SK-MEL-5 (cell line): ENCODE measurements at regions not wholly inside any gene's neighbourhood (a gene's known extent, or its start where the extent isn't known, plus 50 kb on each side); places are given as distances from the start of the nearest gene placed in this dataset.
A peak's percentile ranks its signal among the peaks of the same experiment; 100 is the strongest.

ENCODE experiments used
- DNase-seq: peaks from one replicate; pipeline ENCODE4 v3.0.0-alpha.2; 2016; ENCODE audit warnings: low read depth, low spot score
- in situ Hi-C: cut with HindIII; loops from 2 replicates; pipeline ENCODE4 v1.10.0; 2016; ENCODE audit warnings: low sequenced_read_pairs, high pct_unique_total_duplicates, low pct_unique_long_range_greater_than_20kb

DNA sequence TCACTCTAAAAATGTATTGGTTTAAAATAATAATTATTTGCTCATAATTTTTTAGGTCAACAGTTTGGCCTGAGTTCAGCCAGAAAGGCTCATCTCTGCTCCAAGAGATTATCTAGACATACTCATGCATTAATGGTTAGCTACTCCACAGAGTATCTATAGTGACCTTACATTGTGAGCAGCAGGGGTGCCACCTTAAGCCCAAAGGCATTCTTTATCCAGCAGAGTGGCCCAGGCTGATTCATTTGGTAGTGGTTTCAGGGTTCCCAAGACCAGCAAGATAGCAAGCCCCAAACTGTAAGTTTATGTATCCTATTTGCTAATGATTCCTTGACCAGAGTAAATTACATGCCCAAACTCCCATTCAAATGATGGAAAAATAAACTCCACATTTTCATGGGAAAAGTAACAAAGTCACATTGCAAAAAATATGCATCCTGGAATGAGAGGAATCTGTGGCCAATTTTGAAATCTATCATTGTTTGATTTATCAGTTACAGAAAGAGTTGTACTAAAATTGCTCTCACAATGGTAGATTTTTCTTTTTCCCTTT, 182.6 kb upstream of the KCNK2 start:
- in situ Hi-C loops = no loop called here
- no peak for DNase-seq

DNA sequence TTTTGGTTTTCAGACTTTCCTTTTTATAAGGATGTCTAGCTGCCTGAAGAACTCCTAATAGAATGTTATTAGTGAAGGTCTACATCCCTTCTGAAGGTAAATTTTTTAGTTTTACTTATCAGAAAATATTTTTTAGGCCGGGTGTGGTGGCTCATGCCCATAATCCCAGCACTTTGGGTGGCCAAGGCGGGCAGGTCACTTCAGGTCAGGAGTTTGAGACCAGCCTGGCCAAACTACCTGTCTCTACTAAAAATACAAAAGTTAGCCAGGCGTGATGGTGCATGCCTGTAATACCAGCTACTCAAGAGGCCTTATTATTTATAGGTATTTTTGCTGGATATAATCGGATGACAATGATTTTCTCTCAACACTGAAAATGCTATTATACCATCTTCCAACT, 181.9 kb upstream of the KCNK2 start:
- in situ Hi-C loops = no loop called here
- no peak for DNase-seq

DNA sequence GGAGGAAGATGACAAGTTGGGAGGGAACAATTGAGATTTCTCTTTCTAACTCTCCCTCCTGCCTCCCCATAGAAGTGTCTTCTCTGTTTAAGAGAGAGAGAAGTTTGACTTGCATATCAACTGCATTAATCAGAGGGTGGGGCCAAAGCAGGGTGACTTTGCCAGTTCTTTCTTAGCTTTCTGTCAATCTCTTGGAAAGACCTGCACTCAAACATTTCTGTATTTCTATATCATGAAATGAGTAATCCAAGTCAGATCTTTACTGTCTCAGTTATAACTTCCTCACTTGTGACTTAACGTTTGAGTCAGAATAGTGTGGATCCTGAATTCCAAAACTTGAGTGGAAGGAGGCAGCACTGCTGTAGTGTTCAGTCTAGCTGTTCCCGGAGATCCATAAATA, 180.8 kb upstream of the KCNK2 start:
- no peak for DNase-seq
- in situ Hi-C loops = no loop called here

DNA sequence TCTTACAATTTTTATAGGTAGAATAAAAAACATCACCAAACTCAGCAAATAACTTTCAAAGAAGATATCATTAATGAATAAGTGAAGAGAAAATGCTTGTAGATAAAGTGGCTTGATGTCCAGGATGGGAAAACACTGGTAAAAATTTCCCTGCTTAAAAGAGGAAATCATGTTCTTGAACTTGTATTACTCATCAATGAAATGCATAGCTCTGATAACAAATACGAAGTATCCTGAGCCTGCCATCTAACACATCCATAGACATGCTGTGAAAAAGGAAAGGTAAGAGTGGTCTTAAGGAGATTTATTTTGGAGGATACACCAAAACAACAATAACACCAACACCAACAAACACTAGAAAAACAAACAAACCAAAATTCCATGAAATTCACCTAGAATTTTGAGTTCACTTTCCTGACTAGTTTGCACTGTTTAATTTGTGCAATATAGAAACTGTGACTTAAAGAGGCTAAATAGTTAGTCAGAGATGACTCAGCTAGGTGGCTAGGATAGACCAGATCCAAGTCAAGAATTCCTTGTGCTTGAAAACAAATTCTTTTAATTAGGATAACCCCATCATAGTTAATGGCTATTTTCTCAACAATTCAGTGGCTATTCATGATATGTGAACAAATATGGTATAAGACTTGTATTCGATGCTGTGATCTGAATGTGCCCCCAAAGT, 179.8 kb upstream of the KCNK2 start:
- in situ Hi-C loops = no loop called here
- no peak for DNase-seq

DNA sequence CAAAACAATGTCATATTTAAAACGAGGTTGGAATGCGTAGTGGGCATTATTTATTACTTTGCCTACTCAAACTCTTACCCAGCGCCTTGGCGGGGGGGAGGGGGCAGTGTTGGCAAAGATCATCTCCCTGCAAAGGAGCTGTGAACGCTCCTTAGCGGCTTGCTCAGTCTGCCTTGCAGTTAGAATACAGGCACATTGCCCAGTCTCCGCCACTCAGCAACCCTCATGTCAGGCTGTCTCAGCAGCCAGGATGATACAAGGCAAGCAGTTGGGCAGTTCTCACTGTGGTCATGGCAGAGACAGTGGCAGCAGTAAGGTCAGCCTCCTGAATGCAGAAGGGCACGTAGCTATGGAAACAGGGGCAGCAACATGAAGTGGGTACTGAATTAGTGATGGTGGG, 170.4 kb upstream of the KCNK2 start:
- in situ Hi-C loops = no loop called here

DNA sequence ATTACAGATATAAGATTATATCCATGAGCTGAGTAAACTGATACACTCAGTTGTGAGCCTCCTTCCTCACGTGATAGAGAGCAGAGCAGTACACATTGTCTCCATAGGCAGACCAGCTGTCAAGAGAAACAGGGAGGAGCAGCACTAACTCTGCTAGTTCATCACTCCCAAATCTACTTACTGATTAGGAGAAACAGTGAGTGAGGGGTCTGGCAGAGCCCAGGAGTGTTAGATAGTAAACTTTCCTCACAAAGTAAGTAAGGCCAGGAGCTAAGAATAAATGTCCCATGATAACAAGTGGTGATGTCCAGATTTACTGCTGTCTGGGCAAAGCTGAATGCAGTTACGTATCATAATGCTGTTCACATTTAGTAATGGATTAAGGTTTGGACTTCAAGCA, 168.6 kb upstream of the KCNK2 start:
- no peak for DNase-seq
- in situ Hi-C loops = no loop called here

More for the DNA sequence above, 170.4 kb upstream of the KCNK2 start:
- DNase-seq = no peak

DNA sequence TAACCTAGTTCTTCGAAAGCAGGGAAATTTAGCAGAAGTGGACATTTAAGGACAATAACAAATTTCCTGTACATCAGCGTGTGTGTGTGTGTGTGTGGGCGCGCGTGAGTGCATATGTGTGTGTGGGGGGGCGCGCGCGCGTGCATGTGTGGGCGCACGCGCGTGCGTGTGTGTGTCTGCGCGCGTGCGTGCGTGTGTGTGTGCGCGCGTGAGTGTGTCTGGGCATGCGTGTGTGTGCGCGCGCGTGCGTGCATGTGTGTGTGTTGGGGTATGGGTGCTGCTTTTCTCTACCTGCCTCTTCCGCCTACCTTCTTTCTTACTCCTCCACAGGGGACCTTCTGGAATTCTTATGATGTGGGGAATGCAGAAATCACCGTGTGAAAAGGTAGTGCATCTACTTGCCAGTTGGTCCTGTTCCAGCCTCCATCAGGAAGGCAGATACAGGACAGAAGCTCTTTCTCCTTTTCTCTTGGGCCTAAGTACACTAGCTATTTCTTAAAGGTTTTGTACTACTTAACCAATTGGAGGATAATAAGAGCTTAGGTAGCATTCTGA, 165.4 kb upstream of the KCNK2 start:
- no peak for DNase-seq
- in situ Hi-C loops = no loop called here

DNA sequence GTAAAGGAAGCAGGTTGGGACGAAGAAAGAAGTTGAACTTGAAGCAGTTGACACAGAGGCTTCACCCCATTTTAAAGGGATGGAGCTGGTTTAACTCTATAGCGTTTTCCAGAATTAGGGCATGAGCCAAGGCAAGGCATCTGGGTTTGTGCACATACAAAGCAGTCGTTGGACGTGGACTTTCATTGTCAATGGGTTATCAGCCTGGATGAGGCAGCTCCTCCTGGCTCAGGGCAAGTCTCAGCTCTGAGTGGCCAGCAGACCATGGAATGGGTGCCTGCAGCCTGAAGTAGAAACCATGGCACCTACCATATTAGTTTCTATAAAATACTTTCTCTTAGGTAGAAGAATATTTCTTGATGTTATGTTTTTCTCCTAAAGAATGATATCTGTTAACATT, 163.8 kb upstream of the KCNK2 start:
- in situ Hi-C loops = no loop called here
- DNase-seq = no peak

DNA sequence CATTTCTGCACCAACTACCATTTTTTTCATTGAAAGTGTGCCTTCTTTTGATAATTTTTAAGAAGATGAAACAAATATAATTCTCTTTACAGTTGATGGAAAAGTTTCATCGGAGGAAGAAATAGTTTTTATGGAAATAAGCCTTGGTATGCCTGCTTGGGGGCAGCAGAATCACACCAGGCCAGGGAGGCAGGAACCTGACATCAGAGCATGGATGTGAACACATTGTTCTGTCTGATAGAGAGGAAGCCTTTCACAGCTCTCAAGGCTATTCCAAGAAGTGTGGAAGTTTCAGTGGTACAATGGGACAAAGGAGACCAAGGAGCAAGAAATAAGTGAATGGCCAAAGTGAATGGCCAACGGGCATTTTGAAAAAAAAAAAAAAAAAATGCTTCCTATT, 162.2 kb upstream of the KCNK2 start:
- in situ Hi-C loops = no loop called here
- peak; percentile 10 for DNase-seq

DNA sequence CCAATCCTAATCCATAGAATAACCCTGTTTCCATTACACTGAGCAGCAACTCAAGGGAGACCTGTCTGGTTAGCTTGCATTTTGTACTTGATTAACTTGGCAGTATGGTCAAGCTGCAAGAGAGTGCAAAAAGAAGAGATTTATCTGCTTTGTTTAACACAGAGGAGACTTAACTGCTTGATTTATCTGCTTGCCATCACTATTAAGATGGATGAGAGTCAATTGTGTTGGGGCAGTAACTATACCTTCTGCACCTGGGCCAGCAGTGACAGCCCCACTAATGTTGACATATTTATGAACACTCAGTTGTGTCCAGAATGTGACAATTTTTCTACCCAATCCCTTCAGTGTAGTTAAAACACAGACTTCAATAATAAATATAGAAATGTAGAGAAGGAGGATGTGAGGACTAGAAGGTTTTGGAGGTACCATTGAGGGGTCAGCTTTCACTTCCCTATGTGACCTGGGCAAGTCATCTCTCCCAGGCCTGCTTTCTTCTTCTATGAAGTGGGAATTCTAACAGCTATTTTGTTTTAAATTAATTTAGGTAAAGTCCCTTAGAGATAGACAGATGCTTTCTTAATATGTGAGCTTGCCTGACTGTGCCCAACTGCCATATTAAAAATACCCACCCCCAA, 159.1 kb upstream of the KCNK2 start:
- DNase-seq = no peak
- in situ Hi-C loops = no loop called here

DNA sequence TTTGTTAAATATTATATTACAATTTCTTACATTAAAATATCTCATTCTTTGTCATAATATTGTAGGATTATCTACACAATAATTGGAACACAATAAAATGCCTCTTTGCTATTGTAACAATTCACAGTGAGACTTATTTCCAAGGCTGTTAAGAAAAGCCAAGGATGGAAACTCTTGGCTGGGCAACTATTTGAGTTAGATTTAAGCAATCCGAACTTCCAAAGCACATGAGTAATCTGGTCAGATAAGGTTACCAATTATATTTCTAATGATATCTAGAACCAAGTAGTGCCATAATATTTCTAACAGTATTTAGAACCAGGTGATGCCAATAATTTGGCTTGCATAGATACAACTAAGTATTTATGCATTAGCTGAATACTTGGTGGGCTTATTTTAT, 154.7 kb upstream of the KCNK2 start:
- in situ Hi-C loops = no loop called here
- no peak for DNase-seq

DNA sequence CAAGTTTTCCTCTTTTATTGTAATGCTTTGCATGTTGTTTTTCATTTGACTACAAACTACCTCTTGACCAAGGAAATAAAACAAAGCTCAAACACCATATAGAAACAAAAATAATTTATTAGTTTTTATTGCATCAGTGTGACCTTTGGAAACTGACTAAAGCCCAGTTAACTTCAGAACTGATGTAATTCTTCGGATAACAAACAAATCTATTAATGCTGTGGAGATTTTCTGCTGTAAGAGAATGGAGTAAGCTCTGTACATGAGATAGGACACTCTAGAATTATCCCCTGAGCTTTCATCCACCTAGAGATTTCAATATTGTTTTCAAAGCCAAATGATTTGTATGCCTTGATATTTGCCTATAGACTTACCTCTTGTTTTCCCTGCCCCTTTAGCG, 154.0 kb upstream of the KCNK2 start:
- in situ Hi-C loops = no loop called here
- DNase-seq = no peak

DNA sequence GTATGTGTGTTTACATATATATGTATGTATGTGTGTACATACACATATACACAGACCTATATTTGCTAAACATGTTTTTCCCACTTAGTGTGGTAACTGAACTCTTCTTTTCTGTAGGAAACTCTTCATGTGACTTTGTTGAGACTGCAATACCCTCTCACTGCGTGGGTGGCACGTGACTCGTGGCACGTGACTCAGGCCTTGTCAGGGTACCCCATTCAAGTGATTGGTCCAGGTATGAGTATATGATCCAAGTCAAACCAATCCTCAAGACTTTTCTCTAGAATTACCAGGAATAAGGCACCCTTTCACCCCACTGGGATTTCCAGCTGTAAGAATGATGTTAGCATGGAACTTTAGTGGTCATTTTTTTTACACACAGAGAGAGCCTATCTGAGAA, 149.2 kb upstream of the KCNK2 start:
- in situ Hi-C loops = no loop called here
- DNase-seq = no peak

DNA sequence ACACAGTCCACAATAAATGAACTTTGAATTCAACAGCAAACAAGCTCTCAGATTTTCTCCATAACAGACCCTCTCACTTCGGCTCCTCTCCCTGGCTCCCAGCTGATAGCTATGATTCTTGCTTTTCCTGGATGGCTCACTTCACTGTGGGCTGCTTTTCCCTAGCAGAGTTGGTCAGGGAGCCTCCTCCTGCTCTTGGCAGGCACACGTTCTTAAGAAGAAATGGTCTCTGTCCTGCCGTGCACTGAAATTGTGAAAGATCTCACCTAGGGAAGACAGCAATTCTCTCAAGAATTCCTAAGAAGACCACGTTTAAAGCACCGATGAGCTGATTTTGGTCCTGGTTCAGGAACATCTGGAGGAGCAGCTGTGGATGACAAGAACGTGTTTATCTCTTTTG, 148.5 kb upstream of the KCNK2 start:
- in situ Hi-C loops = no loop called here
- no peak for DNase-seq

DNA sequence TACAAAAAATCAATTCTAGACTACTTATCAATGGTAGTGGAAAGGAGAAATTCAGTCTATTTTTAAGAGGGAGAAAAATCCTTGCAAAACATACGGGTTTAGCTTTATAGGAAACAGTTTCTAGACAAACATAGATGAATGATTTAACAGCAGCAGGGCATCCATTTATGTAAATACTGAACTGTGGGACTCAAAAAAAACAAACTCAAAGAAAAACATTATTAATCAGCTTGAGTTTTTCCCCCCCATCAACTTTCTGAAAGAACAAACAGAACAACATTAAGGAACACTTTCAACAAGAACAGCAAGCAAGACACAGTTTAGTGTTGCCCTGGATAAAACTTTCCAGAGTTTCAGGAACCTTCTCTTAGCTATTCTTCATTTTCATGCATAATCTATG, 147.3 kb upstream of the KCNK2 start:
- no peak for DNase-seq
- in situ Hi-C loops = no loop called here

DNA sequence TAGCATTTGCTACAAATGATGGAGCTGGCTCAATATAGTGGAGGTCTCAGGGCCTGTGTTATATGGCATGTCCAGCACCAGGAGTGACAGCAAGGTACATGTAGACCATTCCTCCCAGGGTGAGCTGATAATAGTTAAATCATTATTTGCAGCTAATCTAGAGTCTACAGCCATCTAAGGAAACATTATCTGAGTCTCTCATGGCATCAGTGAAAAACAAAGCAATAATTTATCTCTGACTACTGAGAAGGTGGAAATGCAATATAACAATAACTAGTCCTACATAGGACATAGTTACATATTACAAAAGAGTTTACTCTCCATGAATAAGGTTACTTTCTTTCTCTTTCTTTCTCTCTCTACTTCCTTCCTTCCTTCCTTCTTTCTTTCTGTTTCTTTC, 143.4 kb upstream of the KCNK2 start:
- DNase-seq = no peak
- in situ Hi-C loops = no loop called here

DNA sequence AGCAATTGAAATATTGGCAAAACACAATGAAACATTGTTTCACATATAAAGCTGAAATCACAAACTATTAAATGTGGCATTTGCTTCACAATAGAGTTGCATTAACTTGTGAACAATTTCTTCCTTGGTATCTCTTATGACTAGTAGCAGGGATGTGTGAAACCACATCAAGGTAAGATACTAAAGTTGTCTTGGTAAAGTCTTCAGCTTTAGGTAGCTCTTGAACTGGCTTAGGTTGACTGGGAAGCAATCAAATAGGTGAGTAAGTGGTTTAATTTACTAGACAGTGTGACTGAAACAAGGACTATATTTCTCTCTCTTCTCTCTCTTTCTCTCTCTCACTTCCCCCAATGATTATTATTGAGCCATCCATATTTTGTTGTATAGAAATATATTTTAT, 141.5 kb upstream of the KCNK2 start:
- no peak for DNase-seq
- in situ Hi-C loops = no loop called here

DNA sequence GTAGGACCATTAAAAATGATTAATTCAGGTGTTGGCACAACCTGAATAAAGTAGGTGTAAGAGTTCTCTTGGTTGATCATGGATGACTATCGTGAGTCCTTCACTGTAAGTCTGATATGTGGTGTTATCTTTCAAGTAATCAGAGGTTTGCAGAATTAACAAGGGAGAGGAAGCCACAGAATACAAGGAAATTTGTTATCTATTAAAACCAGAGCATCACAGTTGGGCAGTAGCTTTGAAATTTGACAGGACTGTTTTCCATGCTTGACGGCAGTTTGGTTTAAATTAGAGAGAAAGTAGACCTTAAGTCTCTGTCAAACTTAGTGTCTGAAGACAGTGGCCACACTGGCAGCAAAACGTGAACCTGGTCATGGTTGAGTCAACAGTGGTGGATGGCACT, 139.5 kb upstream of the KCNK2 start:
- DNase-seq = no peak
- in situ Hi-C loops = no loop called here

DNA sequence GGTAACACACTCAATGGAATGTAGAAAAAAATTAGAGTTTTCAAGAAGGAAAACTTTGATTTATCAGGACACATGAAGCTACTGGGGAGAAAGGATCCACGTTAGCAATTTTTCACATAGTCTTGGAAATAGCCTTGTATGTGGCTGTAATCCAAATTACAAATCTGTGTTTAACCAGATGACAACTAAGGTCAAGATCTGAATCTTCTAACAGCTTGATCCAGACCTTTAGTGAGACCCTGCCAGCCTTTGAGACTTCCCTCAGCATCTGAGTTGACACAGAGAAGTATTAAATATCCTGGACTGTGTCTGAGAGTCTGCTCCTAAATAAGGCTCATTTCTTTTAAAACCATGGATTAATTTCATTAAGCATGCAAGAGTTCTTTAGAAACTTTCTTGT, 135.9 kb upstream of the KCNK2 start:
- DNase-seq = no peak
- in situ Hi-C loops = no loop called here
